H1 (cell line): ENCODE measurements at regions not wholly inside any gene's neighbourhood (a gene's known extent, or its start where the extent isn't known, plus 50 kb on each side); places are given as distances from the start of the nearest gene placed in this dataset.

Experiments used
- TCF12 ChIP-seq: IDR thresholded peaks from 2 replicates; pipeline ENCODE4 v1.6.1; 2011; ENCODE audit warnings: low read depth, mild to moderate bottlenecking, low read length
- TF ChIP-seq, protein P1 (sequence below): fragments of 300-600 bp; sonication (generic); IDR thresholded peaks from 2 replicates; pipeline ENCODE4 v1.7.1; 2012; ENCODE audit warnings: low read length, moderate library complexity, mild to moderate bottlenecking, inconsistent platforms; ENCODE audit not compliant: insufficient replicate concordance

DNA sequence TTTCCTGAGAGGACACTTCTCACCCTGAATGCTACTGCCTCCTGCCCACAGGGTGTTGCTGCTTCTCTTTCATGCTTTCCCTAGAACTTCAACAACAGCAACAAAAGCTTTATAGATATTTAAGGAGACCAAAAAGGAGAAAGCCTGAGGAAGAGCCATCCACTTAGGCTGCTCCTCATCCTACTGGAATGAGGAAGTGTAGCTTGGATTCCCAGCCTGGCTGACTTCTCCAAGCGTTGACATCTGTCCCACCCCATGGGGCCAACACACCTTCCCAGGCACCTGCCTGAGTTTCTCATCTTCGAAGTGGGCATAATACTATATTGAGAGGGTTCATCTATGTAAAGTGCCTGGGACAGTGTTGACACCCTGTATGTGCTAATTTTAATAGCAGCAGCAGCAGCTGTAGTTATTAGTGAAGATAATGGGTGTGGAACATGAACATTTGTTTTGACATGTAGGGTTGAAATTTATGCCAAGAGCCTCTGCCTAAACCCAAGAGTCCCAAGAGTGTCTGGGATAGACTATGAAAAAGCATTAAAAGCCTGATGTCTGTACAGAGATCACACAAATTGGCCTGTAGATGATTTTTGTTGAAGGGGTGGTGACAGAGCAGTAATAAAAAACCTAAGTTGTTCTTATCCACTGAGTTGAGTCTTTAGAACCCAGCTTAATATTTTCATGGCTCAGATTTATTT lies 96.5 kb upstream of the PIAS1 start (continued):
- TF ChIP-seq, protein P1, sequence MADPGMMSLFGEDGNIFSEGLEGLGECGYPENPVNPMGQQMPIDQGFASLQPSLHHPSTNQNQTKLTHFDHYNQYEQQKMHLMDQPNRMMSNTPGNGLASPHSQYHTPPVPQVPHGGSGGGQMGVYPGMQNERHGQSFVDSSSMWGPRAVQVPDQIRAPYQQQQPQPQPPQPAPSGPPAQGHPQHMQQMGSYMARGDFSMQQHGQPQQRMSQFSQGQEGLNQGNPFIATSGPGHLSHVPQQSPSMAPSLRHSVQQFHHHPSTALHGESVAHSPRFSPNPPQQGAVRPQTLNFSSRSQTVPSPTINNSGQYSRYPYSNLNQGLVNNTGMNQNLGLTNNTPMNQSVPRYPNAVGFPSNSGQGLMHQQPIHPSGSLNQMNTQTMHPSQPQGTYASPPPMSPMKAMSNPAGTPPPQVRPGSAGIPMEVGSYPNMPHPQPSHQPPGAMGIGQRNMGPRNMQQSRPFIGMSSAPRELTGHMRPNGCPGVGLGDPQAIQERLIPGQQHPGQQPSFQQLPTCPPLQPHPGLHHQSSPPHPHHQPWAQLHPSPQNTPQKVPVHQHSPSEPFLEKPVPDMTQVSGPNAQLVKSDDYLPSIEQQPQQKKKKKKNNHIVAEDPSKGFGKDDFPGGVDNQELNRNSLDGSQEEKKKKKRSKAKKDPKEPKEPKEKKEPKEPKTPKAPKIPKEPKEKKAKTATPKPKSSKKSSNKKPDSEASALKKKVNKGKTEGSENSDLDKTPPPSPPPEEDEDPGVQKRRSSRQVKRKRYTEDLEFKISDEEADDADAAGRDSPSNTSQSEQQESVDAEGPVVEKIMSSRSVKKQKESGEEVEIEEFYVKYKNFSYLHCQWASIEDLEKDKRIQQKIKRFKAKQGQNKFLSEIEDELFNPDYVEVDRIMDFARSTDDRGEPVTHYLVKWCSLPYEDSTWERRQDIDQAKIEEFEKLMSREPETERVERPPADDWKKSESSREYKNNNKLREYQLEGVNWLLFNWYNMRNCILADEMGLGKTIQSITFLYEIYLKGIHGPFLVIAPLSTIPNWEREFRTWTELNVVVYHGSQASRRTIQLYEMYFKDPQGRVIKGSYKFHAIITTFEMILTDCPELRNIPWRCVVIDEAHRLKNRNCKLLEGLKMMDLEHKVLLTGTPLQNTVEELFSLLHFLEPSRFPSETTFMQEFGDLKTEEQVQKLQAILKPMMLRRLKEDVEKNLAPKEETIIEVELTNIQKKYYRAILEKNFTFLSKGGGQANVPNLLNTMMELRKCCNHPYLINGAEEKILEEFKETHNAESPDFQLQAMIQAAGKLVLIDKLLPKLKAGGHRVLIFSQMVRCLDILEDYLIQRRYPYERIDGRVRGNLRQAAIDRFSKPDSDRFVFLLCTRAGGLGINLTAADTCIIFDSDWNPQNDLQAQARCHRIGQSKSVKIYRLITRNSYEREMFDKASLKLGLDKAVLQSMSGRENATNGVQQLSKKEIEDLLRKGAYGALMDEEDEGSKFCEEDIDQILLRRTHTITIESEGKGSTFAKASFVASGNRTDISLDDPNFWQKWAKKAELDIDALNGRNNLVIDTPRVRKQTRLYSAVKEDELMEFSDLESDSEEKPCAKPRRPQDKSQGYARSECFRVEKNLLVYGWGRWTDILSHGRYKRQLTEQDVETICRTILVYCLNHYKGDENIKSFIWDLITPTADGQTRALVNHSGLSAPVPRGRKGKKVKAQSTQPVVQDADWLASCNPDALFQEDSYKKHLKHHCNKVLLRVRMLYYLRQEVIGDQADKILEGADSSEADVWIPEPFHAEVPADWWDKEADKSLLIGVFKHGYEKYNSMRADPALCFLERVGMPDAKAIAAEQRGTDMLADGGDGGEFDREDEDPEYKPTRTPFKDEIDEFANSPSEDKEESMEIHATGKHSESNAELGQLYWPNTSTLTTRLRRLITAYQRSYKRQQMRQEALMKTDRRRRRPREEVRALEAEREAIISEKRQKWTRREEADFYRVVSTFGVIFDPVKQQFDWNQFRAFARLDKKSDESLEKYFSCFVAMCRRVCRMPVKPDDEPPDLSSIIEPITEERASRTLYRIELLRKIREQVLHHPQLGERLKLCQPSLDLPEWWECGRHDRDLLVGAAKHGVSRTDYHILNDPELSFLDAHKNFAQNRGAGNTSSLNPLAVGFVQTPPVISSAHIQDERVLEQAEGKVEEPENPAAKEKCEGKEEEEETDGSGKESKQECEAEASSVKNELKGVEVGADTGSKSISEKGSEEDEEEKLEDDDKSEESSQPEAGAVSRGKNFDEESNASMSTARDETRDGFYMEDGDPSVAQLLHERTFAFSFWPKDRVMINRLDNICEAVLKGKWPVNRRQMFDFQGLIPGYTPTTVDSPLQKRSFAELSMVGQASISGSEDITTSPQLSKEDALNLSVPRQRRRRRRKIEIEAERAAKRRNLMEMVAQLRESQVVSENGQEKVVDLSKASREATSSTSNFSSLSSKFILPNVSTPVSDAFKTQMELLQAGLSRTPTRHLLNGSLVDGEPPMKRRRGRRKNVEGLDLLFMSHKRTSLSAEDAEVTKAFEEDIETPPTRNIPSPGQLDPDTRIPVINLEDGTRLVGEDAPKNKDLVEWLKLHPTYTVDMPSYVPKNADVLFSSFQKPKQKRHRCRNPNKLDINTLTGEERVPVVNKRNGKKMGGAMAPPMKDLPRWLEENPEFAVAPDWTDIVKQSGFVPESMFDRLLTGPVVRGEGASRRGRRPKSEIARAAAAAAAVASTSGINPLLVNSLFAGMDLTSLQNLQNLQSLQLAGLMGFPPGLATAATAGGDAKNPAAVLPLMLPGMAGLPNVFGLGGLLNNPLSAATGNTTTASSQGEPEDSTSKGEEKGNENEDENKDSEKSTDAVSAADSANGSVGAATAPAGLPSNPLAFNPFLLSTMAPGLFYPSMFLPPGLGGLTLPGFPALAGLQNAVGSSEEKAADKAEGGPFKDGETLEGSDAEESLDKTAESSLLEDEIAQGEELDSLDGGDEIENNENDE = no peak
- no peak for TF ChIP-seq TCF12
